Brain microvascular endothelial cell (primary cell): ENCODE measurements at regions not wholly inside any gene's neighbourhood (a gene's known extent, or its start where the extent isn't known, plus 50 kb on each side); places are given as distances from the start of the nearest gene placed in this dataset.

Experiments used
- DNase-seq: peaks from one replicate; pipeline ENCODE4 v3.0.0-alpha.2; 2020
- H3K27ac ChIP-seq: fragments of 250-450 bp; sonication (Bioruptor Pico); 2 replicates; pipeline ENCODE4 v1.5.1; 2020; ENCODE audit warnings: mild to moderate bottlenecking, moderate library complexity
- H3K27me3 ChIP-seq: fragments of 250-450 bp; sonication (Bioruptor Pico); replicated peaks from 2 replicates; pipeline ENCODE4 v1.5.1; 2020; ENCODE audit warnings: mild to moderate bottlenecking
- H3K36me3 ChIP-seq: fragments of 250-450 bp; sonication (Bioruptor Pico); replicated peaks from 2 replicates; pipeline ENCODE4 v1.5.1; 2020; ENCODE audit warnings: mild to moderate bottlenecking
- H3K4me3 ChIP-seq: 2 replicates; pipeline ENCODE4 v1.5.1; 2011; ENCODE audit warnings: low read depth, mild to moderate bottlenecking, control low read depth, low read length, moderate library complexity
- in situ Hi-C: cut with HindIII; loops from 2 replicates; pipeline ENCODE4 v1.10.0; 2017; ENCODE audit warnings: low sequenced_read_pairs, low pct_ligation_motif_present
- TF ChIP-seq, protein P1 (sequence below): IDR thresholded peaks from 2 replicates; pipeline ENCODE4 v1.5.1; 2011; ENCODE audit warnings: low read depth, mild to moderate bottlenecking, moderate library complexity, low read length, control low read depth, inconsistent platforms; ENCODE audit errors: missing control alignments

GRCh38 chr4:185993328-185993973 is 75.5 kb upstream of the TLR3 start:
- H3K4me3 ChIP-seq: no peak overlapping the region
- H3K27ac ChIP-seq: no peak overlapping the region
- TF ChIP-seq, protein P1, sequence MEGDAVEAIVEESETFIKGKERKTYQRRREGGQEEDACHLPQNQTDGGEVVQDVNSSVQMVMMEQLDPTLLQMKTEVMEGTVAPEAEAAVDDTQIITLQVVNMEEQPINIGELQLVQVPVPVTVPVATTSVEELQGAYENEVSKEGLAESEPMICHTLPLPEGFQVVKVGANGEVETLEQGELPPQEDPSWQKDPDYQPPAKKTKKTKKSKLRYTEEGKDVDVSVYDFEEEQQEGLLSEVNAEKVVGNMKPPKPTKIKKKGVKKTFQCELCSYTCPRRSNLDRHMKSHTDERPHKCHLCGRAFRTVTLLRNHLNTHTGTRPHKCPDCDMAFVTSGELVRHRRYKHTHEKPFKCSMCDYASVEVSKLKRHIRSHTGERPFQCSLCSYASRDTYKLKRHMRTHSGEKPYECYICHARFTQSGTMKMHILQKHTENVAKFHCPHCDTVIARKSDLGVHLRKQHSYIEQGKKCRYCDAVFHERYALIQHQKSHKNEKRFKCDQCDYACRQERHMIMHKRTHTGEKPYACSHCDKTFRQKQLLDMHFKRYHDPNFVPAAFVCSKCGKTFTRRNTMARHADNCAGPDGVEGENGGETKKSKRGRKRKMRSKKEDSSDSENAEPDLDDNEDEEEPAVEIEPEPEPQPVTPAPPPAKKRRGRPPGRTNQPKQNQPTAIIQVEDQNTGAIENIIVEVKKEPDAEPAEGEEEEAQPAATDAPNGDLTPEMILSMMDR: no peak
- no peaks in the 10 kb centered on the region for H3K27me3 ChIP-seq
- in situ Hi-C loops: no loop called here
- no peak for DNase-seq
- no peaks in the 10 kb centered on the region for H3K36me3 ChIP-seq

GRCh38 chr4:185994750-185995149 is 74.2 kb upstream of the TLR3 start:
- in situ Hi-C loops: no loop called here
- no peak for DNase-seq
- TF ChIP-seq, protein P1: no peak
- no peaks in the 10 kb centered on the region for H3K36me3 ChIP-seq
- H3K27ac ChIP-seq: no peak overlapping the region
- no peak overlapping the region for H3K4me3 ChIP-seq
- H3K27me3 ChIP-seq: no peaks in the 10 kb centered on the region

DNA sequence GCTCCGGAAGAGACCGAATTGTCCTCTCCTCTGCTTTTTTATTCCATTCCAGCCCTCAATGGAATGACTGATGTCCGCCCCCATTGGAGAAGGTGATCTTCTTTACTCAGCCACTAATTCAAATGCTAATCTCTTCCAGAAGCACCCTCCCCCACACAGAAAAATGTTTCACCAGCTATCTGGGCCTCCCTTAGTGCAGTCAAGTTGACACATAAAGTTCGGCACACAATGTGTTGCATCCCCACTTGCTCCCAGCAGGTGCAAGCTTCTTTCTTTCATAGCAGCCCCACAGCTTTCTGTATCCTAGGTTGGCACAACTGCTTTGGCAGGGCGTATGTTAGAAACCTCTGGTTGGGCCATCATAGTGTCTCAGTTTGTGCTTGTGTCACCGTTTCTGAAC is 73.3 kb upstream of the TLR3 start:
- TF ChIP-seq, protein P1: no peak
- H3K36me3 ChIP-seq: no peaks in the 10 kb centered on the region
- no peak for DNase-seq
- no peak overlapping the region for H3K27ac ChIP-seq
- no peak overlapping the region for H3K4me3 ChIP-seq
- no peaks in the 10 kb centered on the region for H3K27me3 ChIP-seq
- in situ Hi-C loops: no loop called here

DNA sequence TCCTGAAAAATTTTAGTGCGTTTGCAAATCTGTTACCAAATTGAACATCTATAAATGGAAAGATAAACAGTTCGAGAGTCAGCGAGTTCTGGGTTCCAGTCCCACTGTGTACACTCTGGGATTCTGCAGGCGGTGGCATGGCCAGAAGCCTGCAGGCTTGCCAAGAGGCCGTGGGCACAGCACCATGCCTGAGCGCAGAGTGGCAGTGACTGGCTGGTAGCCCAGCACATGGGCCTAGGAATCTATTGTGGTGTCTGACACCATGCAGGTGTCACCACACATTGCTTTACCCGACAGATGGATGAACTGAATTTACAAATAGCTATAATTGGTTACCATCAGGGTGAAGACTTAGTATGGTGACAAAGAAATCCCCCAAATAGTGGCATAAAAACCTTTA is 71.7 kb upstream of the TLR3 start:
- TF ChIP-seq, protein P1: no peak
- H3K36me3 ChIP-seq: no peaks in the 10 kb centered on the region
- no peak overlapping the region for H3K4me3 ChIP-seq
- no peak overlapping the region for H3K27ac ChIP-seq
- in situ Hi-C loops: no loop called here
- H3K27me3 ChIP-seq: no peaks in the 10 kb centered on the region
- no peak for DNase-seq

- in situ Hi-C loops: no loop called here
- Histone ChIP-seq H3K27ac (no peak overlapping the region), H3K4me3 (no peak overlapping the region), H3K36me3 (no peaks in the 10 kb centered on the region), H3K27me3 (no peaks in the 10 kb centered on the region)
- no peak for DNase-seq
- TF ChIP-seq, protein P1: no peak
Measured at GRCh38 chr4:185998791-185999190, 70.2 kb upstream of the TLR3 start.

- H3K4me3 ChIP-seq: no peak overlapping the region
- TF ChIP-seq, protein P1: no peak
- in situ Hi-C loops: no loop called here
- DNase-seq: no peak
- no peaks in the 10 kb centered on the region for H3K36me3 ChIP-seq
- H3K27ac ChIP-seq: no peak overlapping the region
- H3K27me3 ChIP-seq: no peaks in the 10 kb centered on the region
Measured at GRCh38 chr4:185999207-185999606, 69.7 kb upstream of the TLR3 start.
